ENCODE measurements at regions not wholly inside any gene's neighbourhood (a gene's known extent, or its start where the extent isn't known, plus 50 kb on each side); places are given as distances from the start of the nearest gene placed in this dataset.

- no peak for TF ChIP-seq POLR2AphosphoS5 (IDR thresholded peaks at IDR 0.05)
- TF ChIP-seq, protein P1, sequence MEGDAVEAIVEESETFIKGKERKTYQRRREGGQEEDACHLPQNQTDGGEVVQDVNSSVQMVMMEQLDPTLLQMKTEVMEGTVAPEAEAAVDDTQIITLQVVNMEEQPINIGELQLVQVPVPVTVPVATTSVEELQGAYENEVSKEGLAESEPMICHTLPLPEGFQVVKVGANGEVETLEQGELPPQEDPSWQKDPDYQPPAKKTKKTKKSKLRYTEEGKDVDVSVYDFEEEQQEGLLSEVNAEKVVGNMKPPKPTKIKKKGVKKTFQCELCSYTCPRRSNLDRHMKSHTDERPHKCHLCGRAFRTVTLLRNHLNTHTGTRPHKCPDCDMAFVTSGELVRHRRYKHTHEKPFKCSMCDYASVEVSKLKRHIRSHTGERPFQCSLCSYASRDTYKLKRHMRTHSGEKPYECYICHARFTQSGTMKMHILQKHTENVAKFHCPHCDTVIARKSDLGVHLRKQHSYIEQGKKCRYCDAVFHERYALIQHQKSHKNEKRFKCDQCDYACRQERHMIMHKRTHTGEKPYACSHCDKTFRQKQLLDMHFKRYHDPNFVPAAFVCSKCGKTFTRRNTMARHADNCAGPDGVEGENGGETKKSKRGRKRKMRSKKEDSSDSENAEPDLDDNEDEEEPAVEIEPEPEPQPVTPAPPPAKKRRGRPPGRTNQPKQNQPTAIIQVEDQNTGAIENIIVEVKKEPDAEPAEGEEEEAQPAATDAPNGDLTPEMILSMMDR (IDR thresholded peaks at IDR 0.05 in 8 of 11, conservative IDR thresholded peaks at IDR 0.05 in 3 of 11) = no peak
Measured at GRCh38 chrX:79721234-79721633, 293.3 kb upstream of the TBX22 start.

Data from spleen (tissue), 7 donors.